Germinal center (tissue), 1 donor: ENCODE measurements at regions not wholly inside any gene's neighbourhood (a gene's known extent, or its start where the extent isn't known, plus 50 kb on each side); places are given as distances from the start of the nearest gene placed in this dataset.
"Not testable (repeated sequence)": the region's sequence is repeated elsewhere in the genome, so short reads cannot be mapped to it uniquely, and the experiment has no call there.

Source experiments
- DNase-seq: peaks from one replicate; pipeline ENCODE4 v3.0.0; 2012; ENCODE audit warnings: mixed read lengths, low spot score

DNA sequence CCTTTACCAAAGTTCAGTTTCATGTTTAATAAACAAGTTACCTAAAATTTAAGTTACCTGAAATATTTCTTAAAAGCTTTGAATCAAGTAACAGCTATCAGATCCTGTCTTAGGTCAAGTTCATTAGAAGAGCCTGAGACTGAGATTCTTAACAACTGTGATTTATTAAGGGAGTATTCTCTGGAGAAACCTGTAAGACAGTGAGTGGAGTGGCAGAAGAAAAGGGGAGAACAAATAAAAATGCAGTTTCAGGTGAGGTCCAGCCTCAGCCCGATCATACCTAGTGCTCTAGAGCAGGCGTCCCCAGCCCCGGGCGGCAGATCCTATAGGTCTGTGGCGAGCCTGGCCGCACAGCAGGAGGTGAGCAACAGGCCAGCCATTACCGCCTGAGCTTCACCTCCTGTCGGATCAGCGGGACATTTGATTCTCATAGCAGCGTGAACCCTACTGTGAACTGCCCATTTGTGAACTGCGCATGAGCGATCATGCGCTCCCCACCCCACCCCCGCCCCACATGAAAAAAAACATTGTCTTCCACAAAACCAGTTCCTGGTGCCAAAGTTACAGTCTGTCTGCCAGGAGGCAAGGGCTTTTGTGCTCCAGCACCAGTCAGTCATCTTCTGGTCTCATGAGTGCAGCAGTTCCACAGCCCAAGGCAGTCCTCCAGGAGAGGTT lies 59.2 kb upstream of the ADGRB3 start:
- DNase-seq, result no peak

DNA sequence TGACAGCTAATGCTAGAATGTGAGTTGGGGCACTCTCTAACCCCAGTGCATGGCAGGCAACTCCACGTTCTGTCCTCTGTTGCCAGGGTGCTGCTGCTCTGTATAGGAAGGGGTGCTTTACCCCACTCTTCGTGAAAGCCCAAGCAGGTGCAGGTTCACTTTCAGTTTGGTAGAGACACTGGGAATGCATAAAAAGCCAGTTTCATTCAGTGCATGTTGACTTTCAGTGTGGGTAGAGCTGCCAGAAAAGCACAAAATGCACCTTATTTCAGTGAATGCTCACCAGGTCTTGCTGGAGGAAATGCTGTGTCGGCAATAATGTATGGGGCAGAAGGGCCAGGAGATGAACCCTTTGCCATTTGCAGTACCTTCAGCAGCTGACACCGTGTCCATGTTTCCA lies 62.1 kb upstream of the ADGRB3 start:
- no peak for DNase-seq

DNA sequence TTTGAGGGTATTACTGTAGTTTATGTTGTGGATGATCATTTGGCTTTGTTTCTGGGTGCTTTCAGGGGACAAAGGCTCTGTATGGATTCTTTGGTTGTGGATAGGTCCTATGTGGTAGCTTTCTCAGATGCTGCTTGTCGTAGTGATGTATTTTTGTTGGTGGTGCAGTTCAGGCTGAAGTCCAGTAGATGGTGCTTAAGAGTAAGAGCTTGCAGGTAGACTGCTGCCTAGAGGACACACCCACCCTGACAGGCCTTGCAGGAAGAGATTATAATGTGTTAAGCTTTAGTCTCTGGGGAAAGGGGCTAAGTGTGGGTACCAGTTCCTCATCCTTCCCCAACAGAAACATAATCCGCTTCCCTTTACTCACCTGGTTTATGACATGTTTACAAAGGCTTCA lies 62.6 kb upstream of the ADGRB3 start:
- peak; percentile 11 for DNase-seq

DNA sequence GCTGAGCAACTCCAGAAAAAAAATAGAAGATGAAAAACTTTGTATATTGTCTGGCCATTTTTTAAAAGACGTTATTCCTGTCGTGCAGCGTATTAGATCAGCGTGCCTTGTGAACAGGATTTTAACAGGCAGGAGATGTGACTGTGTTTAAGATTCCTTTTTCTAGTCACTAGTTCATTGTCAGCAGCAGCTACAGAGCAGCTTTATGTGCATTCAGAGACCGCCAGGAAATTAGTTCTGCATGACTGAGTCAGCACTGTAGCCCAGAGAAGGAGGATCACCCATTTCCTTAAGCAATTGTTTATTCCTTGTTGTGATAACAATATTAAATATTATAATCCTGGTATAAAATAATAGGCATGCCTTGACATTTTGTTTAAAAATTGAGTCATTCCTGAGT lies 75.4 kb upstream of the ADGRB3 start:
- no peak for DNase-seq

DNA sequence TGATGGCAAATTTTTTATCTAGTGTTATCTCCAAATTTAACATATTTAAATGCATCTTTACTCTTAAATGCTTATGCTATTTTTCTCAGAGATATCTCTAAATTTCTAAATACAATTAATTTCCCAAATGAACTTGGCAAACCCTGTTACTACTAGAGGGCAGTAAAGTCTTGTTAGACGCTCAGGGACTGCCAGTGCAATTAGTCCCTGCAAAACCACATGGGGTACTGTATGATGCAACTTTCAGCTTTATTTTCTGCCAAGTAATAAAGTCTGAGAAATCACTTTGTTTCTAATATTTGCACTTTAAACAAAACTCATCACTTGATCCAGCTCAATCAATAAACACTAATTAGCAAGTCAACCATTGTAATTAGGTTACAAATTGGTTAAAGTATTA lies 76.0 kb upstream of the ADGRB3 start:
- no peak for DNase-seq

DNA sequence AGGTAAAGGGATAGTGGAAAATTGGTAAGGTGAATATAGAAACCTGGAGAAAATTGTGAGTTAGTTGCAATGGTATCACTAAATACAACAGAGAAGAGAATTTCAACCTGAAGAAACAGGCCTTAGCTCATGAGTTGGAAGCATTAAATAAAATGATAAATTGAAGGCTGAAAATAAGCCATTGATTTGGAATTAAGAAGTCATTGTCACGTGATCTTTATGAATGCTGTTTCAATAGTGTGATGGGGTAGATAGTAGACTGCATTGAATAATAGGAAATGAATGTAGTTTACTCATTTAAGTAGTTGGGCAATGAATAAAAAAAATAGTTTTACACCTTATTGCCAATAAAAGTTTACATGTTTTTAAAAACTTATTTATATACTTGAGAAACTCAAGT lies 88.5 kb upstream of the ADGRB3 start:
- DNase-seq, result no peak

DNA sequence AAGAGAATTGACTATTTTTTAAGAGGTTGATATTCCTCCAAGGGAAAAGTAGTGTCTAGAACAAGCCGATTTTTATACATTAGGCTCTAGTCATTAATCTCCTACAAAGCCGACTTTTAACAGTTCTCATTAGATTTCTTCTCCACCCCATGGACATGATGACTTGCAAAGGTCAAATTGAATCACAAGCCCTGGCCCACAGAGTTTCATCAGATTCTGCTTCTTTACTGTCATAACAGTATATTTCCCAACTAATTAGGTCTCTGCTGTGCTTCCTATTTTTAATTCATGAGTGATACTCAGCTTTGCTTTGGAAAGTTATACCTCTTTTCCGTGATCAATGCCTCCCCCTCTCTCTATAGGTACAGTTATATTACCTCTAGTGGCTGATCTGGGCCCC lies 90.6 kb upstream of the ADGRB3 start:
- DNase-seq, result no peak

DNA sequence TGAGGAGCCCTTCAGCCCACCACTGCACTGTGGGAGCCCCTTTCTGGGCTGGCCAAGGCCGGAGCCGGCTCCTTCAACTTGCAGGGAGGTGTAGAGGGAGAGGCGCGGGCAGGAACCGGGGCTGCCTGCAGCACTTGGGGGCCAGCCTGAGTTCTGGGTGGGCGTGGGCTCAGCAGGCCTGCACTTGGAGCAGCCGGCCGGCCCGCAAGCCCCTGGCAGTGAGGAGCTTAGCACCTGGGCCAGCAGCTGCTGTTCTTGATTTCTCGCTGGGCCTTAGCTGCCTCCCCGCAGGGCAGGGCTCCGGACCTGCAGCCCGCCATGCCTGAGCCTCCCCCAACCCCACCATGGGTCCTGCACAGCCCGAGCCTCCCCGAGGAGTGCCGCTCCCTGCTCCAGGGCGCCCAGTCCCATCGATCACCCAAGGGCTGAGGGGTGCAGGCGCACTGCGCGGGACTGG lies 101.7 kb upstream of the ADGRB3 start:
- DNase-seq, result no peak

DNA sequence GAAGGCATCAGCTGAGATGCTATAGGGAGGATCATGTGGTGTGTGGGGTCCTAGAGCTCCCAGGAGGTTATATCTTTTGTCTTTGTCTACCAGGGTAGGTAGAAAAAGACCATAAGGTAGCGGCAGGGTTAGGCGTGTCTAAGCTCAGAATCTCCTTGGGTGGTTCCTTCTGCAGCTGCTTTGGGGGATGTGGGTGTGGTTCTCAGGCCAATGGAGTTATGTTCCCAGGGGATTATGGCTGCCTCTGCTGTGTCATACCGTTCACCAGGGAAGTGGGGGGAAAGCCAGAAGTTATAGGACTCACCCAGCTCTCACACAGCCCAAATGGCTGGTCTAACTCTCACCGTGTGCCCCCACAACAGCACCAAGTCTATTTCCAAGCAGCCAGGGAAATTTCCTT lies 107.4 kb upstream of the ADGRB3 start:
- no peak for DNase-seq

DNA sequence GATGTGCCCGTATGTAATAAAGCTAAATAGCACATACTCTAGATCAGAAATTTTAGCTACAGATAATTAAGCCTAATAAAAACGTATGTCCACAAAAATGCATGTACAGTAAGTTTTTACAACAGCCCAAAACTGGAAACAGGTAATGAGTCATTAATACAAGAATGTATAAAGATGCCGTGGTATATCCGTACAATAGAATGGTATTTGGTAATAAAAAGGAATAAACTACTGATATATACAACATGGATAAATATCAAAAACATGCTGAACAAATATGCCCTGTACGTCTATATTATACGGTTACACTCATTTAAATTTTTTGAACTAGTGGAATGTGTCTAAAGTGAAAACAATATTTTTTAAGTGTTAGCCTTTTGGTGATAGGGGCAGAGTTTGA lies 128.2 kb upstream of the ADGRB3 start:
- DNase-seq, result no peak

DNA sequence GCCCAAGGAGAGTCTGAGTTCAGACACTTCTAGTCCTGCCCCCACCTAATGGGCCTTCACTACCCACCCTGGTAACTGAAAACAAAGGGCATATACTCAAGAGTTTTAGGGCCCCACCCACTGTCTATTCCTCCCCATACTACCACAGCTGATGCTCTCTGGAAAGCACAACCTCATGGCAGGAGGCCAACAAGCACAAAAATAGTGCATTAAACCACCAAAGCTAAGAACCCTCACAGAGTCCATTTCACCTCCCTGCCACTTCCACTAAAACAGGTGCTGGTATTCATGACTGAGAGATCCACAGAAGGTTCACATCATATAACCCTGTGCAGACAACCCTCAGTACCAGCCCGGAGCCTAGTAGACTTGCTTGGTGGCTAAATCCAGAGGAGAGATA lies 132.1 kb upstream of the ADGRB3 start:
- DNase-seq, result no peak

DNA sequence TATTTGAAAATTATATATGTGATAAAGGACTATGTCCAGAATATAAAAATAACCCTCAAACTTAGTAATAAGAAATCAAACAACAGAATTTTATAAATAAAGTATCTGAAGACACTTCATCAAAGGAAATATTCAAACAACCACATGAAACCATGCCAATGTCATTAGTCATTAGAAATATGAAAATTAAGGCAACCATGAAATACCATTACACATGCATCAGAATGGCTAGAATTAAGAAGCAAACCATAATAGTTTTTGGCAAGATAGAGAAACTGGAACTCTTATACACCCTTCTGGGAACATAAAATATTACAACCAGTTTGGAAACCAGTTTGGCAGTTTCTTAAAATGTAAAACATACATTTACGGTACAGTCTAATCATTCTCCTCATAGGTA lies 137.2 kb upstream of the ADGRB3 start:
- DNase-seq, result no peak

DNA sequence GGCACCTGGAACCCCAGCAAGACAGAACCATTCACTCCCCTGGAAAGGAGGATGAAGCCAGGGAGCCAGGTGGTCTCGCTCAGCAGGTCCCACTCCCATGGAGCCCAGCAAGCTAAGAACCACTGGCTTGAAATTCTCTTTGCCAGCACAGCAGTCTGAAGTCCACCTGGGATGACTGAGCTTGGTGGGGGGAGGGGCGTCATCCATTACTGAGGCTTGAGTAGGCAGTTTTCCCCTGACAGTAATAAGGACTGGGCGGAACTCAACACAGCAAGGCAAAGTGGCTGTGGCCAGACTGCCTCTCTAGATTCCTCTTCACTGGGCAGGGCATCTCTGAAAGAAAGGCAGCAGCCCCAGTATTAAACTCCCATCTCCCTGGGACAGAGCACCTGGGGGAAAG lies 140.2 kb upstream of the ADGRB3 start:
- DNase-seq, result not testable (repeated sequence)

DNA sequence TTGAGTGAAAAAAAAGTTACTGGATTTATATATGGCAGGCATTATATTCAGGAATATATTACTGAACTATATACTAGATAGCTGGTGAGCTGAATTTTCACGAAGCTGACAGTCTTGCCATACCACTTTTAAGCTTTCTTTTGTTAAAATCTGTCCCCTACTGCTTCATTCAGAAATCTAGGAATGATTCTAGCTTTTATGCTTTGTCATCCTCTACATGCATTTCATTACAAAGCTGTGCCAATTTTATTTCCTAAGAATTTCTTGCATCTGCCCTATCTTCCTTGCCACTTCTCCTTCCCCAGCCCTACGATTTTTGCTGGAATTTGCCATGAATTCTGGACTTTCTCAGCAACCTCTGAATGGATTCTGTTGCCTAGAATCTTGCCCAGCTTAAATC lies 158.5 kb upstream of the ADGRB3 start:
- DNase-seq, result no peak

DNA sequence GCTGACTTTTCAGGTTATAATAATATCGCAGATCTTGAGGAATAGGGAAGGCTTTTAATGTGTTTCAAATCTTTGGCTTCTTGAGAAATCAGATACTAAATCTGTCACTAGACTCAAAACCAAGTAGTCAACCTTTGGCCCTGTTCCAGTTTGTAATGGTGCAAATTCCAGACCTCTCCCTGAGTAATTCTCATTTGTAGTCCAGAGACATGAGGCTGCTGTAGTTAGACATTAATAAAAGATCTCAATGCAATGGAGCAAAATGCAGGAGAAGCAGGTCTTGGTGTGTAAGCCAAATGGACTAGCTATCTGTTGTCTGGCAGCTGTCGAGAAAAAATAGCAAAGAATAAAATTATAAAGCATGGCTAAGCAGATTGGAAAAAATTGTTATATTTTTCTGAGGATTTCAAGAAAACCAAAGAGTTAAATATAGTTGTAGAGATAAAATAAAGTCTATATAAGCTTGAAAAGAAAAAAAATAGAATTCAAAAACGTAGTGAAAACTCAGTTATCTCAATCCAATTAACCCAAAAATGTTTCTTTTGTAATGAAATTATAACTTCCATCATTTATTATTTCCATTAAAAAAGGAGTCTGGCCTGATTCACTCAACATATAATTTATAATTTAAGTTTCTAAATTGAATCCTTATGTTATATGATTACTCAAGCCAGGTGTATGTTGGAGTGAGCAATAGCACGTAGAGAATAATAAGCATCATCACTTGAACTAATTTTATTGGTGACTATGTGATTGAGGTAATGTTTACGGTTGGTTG lies 161.5 kb upstream of the ADGRB3 start:
- DNase-seq, result no peak

DNA sequence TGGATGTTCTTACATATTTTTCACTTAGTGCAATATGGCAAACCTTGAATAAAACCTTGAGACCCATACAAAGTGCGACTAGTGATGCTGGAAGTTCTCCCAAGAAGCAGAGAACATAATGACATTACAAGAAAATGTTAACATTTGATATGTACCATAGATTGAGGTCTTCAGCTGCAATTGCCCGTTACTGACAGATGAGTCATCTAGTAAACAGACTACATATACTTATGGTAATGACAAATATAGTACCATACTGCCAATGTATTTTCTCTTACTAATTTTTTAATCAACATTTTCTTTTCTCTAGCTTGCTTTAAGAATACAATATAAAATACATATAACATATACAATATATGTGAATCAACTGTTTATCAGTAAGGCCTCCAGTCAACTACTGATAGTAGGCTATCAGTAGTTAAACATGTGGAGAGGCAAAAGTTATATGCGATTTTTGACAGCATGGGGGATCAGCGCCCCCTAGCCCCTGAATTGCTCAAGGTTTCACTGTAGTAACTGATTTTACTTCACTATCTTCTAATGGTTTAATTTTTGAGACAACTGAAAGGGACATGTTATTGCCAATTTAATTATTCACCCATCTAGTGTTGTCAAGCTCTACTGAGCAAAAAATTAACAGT lies 166.7 kb upstream of the ADGRB3 start:
- no peak for DNase-seq

DNA sequence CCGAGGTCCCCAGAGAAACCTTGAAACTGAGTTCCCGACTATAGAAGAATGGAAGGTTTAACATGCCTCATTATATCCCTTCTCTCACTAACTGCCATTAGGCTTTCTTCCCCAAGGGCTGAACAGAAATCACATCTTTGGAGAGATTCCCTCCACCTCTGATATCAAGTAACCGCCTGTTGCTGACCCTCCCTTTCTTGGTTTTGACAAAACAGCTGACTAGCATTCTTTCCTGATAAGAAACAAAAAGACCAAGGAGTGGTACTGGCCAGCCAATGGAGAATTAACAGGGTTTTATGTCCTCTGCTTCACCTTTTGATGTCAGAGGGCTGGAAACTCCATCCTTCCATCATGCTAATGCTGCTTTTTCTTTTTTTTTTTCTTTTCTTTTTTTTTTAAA lies 176.6 kb upstream of the ADGRB3 start:
- no peak for DNase-seq

DNA sequence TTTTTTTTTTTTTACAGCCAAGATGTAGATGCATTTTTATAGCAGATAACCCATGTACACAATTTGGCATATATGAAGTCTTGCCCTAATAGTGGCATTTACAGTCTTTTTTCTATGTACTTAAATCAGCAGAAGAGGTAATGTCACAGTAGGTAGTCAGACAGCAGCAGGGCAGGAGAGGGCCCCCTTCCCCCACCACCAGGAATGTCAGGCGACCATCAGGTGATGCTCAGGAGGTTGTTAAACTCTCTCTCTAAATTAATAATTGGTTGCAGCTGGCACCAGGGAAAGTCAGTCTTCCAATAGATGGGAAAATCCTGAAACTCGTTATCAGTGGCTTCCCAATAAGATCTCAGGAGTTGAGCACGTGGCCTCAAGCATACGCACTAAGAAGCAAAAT lies 188.0 kb upstream of the ADGRB3 start:
- DNase-seq, result no peak

DNA sequence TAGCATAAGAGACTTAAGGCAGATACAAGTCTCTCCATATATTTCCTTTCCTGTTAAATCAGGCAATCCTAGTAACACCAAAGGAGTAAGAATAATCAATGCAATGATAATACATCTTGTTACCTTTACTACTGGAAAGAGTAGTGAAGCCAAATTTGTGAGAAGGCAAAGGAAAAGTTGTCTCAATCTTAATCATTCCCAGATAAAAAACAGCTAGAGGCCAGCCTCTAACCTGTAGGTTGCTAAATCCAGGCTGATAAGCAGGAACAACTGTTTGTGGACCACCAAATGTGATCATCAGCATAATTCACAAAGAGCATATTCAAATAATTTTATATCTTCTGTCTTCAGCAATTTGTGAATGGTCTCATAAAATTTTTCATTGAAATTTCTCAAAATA lies 189.2 kb upstream of the ADGRB3 start:
- DNase-seq, result no peak

DNA sequence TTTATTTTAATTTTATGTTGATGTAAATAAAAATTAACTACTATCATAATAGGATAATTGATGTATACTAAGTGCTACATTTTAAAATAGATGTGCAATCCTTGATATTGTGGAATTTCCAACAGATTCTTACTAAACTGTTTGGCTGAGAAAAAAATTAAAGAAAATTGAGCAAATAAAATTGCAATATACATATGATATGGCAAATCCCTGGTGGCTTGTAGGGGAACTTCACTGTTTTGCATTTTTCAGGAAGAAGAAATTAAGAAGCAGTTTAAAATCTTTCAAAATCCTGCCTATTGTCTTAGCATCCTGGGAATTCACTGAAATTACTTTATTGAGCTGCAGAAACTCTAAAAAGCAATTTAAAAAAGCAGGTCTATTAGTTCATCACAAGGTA lies 191.4 kb upstream of the ADGRB3 start:
- no peak for DNase-seq

DNA sequence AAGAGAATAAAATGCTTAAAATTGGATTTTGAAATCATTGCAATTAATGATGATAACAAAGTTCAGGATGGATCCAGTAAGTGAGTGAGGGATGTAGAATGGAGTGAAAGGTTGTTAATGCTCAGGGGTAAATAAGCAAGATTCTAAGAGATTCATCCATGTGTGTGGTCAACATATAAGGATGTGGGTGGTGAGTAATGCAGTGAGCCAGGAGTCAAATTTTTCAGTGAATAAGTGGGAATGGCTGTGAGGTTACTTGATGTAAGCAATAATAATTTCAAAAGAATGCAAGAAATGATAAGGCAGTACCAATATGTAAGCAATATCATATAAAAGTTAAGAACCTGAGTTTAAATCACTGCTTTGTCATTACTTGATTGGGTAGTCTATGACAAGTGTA lies 207.5 kb upstream of the ADGRB3 start:
- DNase-seq, result no peak

DNA sequence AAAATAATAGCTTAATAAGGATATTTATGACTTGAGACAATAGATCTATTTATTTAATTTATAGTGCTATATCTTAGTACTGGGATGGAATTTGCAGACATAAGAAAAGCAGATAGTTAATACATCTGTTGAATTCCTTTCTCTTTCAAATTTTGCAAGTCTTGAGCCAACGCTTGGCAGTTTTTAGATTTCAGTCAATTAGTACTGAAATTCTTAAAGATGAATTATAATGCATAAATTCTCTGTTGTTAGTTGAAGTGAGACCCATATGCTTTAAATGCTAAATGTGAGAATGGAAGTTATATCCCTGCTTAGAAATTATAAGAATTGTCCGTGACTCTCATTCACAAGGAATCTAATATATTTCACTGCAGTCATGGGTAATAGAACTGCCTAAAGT lies 225.1 kb upstream of the ADGRB3 start:
- no peak for DNase-seq

DNA sequence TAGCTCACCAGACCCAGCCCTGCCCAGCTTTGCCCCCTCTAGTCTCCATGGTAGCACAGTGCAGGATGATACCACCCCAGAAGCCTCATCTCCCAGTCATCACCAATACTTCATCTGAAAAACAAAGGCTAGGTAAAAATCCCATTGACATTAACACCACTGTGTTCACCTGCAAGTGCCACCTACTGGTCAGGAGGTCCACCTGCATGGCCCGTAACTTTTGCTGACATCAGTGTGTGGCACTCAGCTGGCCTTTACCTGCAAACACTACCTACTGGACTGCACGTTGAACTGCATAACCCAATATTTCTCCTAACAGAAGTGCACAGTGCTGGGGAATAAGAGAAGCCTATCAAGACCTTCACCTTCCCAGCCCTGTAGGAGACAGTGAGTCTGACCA lies 234.7 kb upstream of the ADGRB3 start:
- no peak for DNase-seq
